SH-SY5Y (cell line): ENCODE measurements at regions not wholly inside any gene's neighbourhood (a gene's known extent, or its start where the extent isn't known, plus 50 kb on each side); places are given as distances from the start of the nearest gene placed in this dataset.

Source experiments
- GATA2 ChIP-seq: IDR thresholded peaks from 2 replicates; pipeline ENCODE4 v1.6.1; 2011; ENCODE audit warnings: mild to moderate bottlenecking, low read depth, low read length
- GATA3 ChIP-seq: IDR thresholded peaks from 2 replicates; pipeline ENCODE4 v1.6.1; 2011; ENCODE audit warnings: low read depth, mild to moderate bottlenecking, low read length, moderate library complexity

- no peak for TF ChIP-seq GATA2
- TF ChIP-seq GATA3 = no peak
Observed at GRCh38 chr10:1972406-1972805, 235.1 kb upstream of the ADARB2 start.
